ENCODE measurements at regions not wholly inside any gene's neighbourhood (a gene's known extent, or its start where the extent isn't known, plus 50 kb on each side); places are given as distances from the start of the nearest gene placed in this dataset.
"Not testable (repeated sequence)": the region's sequence is repeated elsewhere in the genome, so short reads cannot be mapped to it uniquely, and the experiment has no call there.

GRCh38 chr1:95653618-95654017 lies 419.6 kb downstream of the RWDD3 start:
- no peak for TF ChIP-seq CTCF (IDR thresholded peaks at IDR 0.05; ENCODE audit: low read depth, low read length)
- Histone ChIP-seq H3K9me3 (no peaks in the 10 kb centered on the region), H3K4me3 (ENCODE audit: low read depth, low read length) (no peak overlapping the region), H3K27me3 (no peaks in the 10 kb centered on the region), H3K36me3 (no peaks in the 10 kb centered on the region), H3K4me1 (peaks cover 35% of the 10 kb centered on the region)
- no peak for DNase-seq

- no peak for TF ChIP-seq CTCF (IDR thresholded peaks at IDR 0.05; ENCODE audit: low read depth, low read length)
- Histone ChIP-seq H3K4me1 (peaks cover 35% of the 10 kb centered on the region), H3K27me3 (no peaks in the 10 kb centered on the region), H3K4me3 (ENCODE audit: low read depth, low read length) (no peak overlapping the region), H3K36me3 (no peaks in the 10 kb centered on the region), H3K9me3 (no peaks in the 10 kb centered on the region)
- peak; percentile 60 for DNase-seq
Observed at GRCh38 chr1:95655321-95656020, 421.5 kb downstream of the RWDD3 start.

GRCh38 chr1:95657248-95657647 lies 423.2 kb downstream of the RWDD3 start:
- Histone ChIP-seq H3K27me3 (no peaks in the 10 kb centered on the region), H3K4me3 (ENCODE audit: low read depth, low read length) (no peak overlapping the region), H3K4me1 (peaks cover 35% of the 10 kb centered on the region), H3K9me3 (no peaks in the 10 kb centered on the region), H3K36me3 (no peaks in the 10 kb centered on the region)
- TF ChIP-seq CTCF (IDR thresholded peaks at IDR 0.05; ENCODE audit: low read depth, low read length) = no peak
- DNase-seq = no peak

GRCh38 chr1:95659166-95659565 lies 425.2 kb downstream of the RWDD3 start:
- no peaks in the 10 kb centered on the region for H3K9me3 ChIP-seq
- H3K36me3 ChIP-seq = no peaks in the 10 kb centered on the region
- peaks cover 21% of the 10 kb centered on the region for H3K4me1 ChIP-seq
- TF ChIP-seq CTCF (IDR thresholded peaks at IDR 0.05; ENCODE audit: low read depth, low read length) = no peak
- no peak for DNase-seq
- H3K27me3 ChIP-seq = no peaks in the 10 kb centered on the region
- no peak overlapping the region for H3K4me3 ChIP-seq (ENCODE audit: low read depth, low read length)

- Histone ChIP-seq H3K4me3 (ENCODE audit: low read depth, low read length) (no peak overlapping the region), H3K4me1 (peaks cover 17% of the 10 kb centered on the region), H3K36me3 (no peaks in the 10 kb centered on the region), H3K27me3 (no peaks in the 10 kb centered on the region), H3K9me3 (no peaks in the 10 kb centered on the region)
- TF ChIP-seq CTCF (IDR thresholded peaks at IDR 0.05; ENCODE audit: low read depth, low read length) = no peak
- DNase-seq = no peak
Observed at GRCh38 chr1:95659588-95659987, 425.6 kb downstream of the RWDD3 start.

GRCh38 chr1:95660736-95661135 lies 426.7 kb downstream of the RWDD3 start:
- no peak for TF ChIP-seq CTCF (IDR thresholded peaks at IDR 0.05; ENCODE audit: low read depth, low read length)
- no peak for DNase-seq
- H3K4me1 ChIP-seq = peaks cover 12% of the 10 kb centered on the region
- H3K4me3 ChIP-seq (ENCODE audit: low read depth, low read length) = no peak overlapping the region
- H3K36me3 ChIP-seq = no peaks in the 10 kb centered on the region
- H3K27me3 ChIP-seq = no peaks in the 10 kb centered on the region
- no peaks in the 10 kb centered on the region for H3K9me3 ChIP-seq

- H3K9me3 ChIP-seq; H3K27me3 ChIP-seq; DNase-seq; H3K4me1 ChIP-seq; H3K36me3 ChIP-seq; H3K4me3 ChIP-seq (ENCODE audit: low read depth, low read length): not testable (repeated sequence)
Observed at GRCh38 chr1:95663530-95663929, 429.5 kb downstream of the RWDD3 start.
